HG02759 (cell line): ENCODE measurements at regions not wholly inside any gene's neighbourhood (a gene's known extent, or its start where the extent isn't known, plus 50 kb on each side); places are given as distances from the start of the nearest gene placed in this dataset.

Source experiments
- ATAC-seq: cut with Tn5 transposase; IDR thresholded peaks from one replicate; pipeline ENCODE4 v1.9.1; 2021; ENCODE audit warnings: mild to moderate bottlenecking, moderate library complexity; ENCODE audit not compliant: unreplicated experiment

DNA sequence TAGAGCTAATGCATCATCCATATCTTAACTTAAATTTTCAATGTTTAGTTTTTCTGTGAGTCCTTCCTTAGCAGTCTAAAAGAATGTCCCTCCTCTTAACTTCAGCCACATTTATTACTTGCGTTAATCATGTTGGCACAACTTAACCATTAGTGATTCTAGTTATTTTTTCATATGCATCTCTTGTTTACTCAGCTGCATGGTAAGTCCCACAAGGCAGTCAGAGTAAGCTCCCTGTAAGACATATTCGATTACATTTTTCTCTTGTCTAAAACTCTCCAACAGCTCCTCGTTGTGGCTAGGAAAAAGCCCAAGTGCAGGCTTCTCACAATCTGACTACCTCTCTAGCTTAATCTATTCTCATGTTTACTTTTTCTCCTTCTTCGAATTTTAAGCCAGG lies 2045.3 kb upstream of the PIK3C3 start:
- no peak for ATAC-seq

DNA sequence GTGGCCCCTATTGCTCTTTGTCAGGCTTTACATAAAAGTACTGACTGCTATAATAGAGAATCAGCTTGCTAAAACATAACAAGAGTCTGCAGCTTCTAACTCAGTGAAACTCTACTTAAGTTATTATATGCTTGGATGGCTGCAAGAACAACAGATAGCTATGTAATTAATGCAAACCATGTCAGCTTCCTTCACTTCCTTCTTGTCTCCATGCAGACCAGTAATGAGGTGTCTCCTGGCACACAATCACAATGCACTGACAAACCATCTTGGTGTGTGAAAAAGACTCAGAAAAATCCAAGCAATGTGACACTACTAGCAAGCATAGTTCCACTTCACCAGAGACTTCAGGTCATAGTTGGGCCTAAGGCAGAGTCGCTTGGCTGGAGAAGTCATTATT lies 2068.9 kb upstream of the PIK3C3 start:
- ATAC-seq: no peak

DNA sequence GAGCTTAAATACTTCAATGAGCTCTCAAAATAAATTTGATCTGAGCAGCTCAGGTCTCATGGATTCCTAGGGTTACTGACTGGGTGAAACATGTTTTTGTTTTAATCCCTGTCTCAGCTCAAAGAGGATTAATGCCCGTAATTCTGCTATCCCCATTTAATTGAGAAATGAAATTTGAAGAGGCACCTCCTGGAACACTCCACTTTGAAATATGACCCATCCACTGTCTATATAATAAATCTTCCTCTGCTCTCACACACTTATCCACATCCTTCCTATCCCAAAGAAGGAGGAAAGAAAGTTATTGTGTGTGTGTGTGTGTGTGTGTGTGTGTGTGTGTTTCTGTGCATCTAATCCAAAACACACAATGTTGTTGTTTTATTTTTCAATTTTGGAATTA lies 2082.4 kb upstream of the PIK3C3 start:
- ATAC-seq: no peak

DNA sequence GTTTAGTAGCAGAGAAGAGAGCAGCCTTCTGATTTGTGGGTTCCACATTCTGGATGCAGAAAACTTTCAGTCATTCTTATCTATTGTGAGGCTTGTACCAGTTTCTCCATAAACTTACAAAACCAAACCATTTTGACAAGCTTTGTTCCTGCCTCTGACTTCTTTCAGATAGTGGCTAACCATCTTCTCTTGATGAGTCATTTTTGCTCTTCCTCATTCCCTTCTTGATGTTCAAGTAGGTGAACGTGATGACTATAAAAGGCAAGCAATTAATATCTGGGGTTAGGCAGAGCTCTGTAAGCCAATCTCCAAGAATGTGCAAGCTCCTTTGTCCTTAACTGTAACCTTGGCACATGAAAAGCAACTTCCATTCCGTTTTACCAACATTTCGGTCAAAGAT lies 2083.1 kb upstream of the PIK3C3 start:
- ATAC-seq: no peak

DNA sequence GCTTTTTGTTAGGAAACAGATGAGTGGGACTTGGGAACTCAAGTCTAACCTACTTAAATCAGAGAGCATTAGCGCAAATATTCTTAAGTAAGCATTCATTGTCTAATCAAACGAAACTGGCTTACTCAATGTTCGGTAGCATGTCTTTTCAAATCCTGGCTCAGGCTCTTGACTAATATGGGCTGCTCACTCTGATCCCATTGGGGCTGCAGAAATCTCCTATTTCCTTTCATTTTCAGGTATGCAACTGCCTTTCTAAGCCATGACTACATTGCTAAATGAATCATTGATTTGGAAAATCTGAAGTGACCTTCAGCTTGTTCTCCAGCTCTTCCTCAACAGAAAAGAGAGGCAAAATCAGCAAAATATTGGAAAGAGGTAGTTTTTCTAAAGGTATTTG lies 2084.4 kb upstream of the PIK3C3 start:
- no peak for ATAC-seq

DNA sequence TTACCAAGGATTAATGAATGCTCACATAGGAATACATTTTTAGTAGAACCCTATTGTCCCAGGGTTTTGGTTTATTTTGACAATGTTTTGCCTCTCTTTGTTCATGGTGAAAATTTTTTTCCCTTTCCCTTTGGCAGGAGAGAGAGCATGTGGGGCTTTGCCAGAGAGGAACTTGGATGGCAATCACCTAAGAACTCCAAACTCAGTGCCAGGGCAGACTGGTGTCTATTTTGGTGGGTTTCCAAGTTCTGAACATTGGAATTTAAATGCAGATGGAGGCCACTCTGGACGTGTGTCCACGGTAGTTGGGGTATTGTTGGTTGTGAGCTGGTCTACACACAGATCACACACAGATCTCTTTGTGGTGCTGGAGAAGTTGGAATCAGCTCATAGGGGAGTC lies 2091.1 kb upstream of the PIK3C3 start:
- ATAC-seq: no peak

DNA sequence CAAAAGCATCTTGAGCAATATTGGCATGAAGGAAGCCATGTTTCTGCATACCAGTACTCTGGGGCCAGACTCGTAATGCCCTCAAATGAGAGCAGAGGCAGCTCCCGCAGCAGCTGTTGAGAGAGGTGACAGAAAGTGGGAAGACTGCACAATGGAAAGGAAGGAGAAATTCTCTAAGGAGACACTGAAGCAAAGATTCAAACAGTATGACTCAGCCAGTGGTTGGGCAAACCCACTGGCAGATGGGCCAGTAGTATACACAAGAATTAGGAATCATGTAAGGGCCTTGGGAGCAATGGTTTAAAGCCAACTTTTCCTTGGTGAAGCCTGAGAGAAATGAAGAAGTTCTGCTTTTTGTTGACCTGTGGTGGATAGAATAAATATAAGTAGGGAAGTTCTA lies 2092.7 kb upstream of the PIK3C3 start:
- ATAC-seq: no peak

DNA sequence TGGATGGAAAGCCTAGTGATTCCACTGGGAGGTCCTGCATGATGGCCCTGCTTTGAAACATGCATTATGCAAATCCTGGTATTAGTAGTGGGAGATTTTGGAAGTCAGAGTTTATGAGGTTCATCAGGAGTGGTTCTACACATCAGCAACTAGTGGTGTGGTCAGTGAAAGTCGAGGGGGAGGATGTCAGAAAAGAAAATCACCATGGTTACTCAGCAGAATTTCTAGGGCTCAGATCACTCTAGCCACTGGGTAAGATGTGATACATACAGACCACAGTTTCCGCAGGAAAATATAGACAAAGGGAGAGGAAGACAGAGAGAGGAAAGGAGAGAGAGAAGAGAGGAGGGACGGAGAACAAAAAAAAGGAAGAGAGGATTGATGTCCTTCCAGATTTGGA lies 2100.7 kb upstream of the PIK3C3 start:
- no peak for ATAC-seq

DNA sequence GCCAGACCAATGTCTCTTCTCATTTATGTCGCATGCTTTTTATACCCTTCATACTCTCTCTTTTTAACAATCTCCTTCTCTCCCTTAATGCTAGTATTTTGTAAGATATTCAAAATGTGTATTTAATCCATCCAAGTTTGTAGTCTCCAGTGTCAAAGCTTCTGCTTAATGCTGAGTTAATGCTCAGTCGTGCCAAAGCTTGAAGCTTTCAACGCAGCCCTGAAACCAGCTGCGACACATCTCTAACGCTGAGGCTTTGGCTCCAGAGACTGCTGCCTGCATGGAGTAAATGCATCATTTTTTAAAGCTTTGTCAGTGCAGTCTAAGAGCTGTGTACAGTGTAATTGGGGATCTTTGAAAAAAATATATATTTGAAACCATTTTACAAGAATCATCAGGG lies 2108.8 kb upstream of the PIK3C3 start:
- ATAC-seq: no peak

DNA sequence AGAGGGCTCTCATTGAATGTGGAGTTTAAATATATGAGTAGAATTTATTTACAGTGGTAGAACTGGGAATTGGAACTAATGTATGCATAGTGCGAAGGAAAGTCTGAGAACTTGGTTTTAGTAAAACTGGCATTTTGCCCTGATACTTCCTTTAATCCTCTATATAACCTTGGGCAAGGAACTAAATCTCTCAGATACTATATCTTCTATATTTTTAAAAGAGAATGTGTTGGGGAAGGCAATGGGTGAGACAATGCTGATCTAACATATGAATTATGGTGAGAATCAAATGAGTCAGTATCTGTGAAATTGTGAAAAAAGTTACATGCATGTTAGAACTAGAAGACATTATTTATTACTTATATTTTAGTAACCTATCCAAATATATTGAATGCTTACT lies 2109.4 kb upstream of the PIK3C3 start:
- ATAC-seq: no peak

DNA sequence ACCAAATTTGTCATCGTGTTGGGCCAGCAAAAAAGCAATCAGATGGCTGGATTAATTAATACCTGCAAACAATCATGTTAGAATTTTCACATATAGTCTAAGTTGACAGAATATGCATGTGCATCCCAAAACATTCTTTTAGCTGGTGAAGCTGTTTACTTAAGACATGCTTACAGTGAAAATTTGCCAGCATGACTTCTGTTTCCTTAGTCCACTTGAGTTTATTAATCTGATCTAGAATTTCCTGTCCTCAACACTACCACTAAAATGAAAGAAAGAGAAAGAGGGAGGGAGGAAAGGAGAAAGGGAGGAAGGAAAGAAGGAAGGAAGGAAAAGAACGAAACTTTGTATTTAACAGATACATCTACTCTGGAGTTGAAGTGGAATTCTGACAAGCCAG lies 2109.9 kb upstream of the PIK3C3 start:
- ATAC-seq: no peak

DNA sequence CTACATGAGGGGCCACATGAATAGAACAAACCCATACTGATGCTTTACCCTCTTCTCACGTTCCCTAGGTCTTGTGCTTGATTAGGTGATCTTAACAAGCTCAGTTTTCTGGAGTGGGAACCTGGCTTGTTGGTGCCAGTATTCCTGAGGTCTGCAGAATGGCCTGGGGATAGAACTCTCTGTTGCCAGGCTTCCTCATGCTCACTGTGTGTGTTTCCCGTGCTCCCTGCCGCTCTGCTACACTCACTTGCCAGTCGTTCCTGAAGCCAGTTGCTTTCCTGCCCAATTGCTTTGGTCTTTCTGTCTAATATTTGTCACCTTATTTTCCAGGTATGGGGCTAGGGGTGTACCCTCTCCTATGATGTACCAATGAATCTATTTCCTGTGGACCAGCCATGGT lies 2111.5 kb upstream of the PIK3C3 start:
- ATAC-seq: no peak

DNA sequence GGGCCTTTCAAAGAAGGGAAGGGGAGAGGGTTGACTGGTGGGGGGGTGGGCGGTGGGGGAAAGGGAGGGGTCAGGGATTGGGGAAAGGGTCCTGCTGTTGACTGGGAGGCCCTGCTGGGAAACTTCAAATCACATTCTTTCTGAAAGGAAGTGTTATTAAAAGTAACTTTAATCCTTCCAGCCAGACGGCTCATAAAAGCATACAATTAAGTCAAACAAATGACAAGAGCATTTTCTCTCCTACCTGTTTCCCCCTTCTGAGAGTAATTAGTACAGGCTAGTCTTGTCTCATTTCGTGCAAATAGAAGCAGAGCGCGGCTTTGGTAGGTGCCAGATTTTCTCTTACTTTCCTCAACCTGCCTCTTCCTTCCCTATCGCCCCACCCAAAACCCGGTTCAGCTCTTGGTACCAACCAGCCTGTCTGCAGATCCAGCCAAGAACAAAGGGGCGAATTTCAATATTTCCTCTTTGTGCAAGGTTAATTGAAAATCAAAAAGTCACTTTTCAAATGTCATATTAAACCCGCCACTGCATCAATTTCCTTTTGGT lies 2112.6 kb upstream of the PIK3C3 start:
- no peak for ATAC-seq

DNA sequence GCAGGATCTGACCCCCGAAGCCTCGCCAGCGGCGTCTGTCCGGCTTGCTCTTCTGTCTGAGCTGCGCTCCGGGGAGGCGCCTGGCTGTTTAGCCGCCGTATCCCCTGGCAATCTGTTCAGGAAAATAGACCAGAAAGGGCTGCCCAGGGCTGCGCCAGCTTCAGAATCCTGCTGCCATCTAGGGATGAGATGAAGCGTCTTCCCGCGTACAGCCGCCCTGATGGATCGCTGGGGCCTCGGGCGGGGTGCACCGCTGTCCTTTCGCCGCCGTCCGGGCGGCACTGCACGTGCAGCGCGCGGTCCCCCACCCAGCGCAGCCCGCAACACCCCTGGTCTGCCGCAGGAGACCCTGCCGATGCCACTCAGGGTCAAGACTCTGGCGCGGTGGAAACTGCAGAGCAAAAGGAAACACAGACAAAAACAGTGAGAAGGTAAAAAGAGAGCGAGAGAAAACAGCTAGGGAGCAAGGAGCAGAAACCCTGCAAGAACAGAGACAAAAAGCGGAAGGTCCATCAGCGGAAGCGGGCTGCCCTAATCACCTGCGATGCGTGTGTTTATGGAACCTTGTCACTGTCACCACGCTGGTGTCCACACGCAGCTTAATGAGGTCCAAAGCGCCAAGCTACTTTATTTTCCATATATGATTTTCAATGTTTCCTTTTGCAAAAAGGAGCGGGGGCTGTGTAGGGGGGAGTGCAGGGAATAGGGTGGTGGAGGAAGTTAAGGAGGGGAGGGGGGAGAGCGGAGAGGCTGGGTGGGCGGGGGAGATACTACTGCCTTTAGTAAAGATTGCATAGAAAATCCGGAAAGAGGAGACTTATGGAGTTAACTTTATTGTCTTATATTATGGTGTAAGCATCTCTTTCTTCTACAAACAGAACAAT lies 2113.3 kb upstream of the PIK3C3 start:
- ATAC-seq: no peak

DNA sequence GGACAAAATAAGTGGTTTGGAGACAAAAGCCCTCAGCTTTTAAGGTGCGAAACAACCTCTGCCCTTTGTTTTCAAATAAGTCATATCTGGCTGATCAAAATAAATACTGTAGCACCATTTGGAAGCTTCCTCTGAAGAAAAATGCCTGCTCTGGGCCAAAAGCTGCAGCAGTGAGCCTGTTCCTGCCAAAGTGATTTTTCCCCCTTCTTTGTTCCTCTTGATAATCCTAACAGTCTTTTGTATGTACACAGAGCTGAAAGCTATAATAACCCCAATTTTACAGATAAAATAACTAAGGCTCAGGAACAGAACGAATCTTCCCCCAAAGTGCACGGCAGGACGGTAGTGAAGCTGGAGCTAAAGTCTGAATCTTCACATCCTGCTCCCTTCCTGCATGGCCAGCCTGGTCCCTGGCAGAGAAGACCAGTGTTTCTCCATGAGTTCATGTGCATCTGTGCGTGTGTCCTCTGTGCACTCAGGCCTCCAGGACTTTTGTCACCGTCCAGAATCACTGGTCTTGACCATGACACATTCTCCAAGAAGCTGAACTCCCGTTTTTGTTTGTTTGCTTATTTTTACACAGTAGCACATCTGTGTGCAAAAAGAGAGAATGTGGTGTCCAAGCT lies 2114.1 kb upstream of the PIK3C3 start:
- ATAC-seq: no peak

DNA sequence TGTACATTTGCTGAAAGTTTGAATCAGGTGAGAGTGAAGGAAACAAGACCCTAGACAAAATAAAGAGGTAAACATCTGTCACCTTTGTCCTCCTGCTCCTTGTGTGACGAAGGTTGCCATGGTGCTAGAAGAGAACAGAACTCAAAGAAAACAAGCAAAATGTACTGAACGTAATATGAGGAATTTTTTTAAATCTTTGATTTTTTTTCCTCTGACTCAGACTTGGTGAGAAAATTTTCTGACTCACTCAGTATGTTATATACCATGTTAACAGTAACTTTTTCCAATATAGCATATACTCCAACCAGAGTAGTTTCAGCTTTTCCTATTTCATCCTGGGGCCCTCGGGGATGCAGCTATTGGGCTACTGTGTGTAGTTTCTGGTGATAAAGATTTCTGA lies 2114.6 kb upstream of the PIK3C3 start:
- no peak for ATAC-seq

DNA sequence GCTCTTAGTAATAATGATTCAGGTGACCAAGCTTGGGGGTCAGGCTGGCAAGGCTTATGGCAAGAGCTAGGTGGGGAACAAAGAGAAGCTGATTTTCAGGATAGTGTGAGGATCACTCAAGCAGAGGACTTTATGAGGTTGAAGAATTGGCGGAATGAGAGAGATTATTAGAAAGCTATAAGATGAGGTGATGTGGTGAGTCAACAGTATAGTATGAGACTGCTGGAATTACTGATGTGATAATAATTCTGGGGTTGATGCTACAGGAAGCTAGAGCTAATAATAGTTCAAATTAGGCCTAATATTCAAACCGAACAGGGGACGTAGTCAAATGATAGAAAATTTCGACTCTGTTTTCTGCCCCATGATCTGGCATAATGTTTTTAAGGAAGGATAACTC lies 2115.3 kb upstream of the PIK3C3 start:
- no peak for ATAC-seq

DNA sequence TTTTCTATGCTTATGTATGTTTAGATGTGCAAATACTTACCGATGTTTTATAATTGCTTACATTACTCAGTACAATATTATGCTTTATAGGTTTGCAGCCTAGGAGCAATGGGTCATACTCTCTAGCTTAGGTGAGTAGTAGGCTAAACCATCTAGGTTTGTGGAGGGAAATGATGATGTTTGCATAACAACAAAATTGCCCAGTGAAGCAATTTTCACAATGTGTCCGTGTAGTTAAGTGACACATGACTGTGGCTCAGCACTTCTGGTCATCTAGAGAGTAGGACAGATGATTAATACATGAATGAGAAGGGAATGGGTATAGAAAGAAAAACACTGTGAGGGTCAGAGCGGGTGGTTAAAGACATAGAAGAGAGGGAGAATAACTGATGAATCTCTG lies 2116.2 kb upstream of the PIK3C3 start:
- no peak for ATAC-seq

DNA sequence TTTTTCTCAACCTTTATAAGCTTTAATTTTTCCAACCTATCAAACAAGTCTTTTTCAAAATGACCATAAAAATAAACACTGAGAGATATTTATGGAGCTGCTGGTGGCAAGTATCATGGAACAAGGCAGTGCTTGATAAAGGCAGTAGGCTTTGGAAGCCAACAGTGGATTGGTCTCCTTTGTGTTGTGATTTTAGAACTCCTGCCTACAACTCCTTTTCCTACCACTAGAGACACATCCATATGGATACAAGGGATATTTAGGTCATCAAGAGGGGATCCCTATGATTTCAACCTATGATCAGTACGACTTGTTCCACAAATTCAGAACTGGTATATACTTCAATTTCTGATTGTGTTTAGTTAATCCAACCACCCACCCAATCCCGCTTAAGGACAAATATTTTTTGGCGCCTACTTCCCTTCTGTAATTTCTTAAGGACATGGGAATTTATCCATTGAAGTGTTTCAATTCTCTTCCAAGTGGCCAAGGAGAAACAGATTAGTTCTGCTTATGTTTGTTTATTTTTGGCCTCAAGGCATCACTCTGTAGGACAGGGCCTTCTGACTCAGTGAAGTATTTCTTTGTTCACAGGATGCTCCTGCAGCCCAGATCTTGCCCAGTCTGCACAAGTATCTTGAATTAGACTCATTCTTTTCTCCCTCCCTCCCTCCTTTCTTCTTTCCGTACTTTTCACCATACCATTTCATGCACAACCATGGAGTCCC lies 2119.6 kb upstream of the PIK3C3 start:
- ATAC-seq: no peak

DNA sequence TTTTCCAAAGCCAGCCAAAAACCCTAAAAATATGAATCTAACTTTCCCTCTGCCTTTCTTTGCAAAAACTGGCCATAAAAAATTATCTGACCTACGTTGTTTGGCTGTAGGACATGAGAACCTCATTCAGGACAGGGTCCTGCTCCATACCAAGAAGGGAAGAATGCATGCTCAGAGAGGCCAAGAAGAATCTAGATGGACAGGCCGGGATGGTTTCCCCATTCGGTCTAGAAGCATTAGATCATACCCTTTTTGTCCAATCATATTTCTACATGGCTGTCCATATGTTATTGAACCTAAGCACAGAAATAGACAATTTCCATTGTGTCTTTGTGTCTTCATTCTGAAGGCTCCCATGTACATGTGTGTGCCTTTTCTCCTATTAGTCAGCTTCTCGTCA lies 2120.4 kb upstream of the PIK3C3 start:
- ATAC-seq: no peak

DNA sequence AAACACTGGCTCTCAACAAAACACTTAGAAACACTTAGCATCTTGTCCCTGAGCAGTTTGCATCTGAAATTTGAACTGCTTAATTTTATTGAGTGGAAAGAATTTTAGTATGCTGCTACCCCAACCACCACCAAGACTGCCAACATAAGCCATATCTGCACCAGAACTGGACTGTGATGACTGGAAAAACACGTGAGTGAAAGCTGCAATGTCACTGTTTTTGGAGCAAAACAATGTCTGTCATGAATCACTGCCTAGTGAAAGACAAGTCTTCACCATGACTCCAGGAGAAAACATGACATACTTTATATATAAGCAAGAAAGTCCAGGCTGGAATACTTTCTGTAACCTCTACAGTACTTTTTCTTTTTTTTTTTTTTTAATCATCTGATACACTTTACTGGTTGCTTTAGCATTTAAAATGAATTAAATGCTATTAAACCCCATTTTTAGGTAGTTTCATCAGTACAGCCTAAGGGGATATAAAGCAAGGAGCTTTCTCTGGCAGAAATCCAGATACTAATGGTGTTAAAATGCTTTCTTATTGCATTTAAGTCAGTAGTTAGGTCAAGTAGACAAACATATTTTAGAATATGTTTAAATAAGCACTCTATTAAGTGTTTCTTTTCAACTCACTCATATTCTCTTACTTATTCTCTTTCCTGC lies 2129.4 kb upstream of the PIK3C3 start:
- no peak for ATAC-seq
